Psoas muscle (tissue), 7 donors: ENCODE measurements at regions not wholly inside any gene's neighbourhood (a gene's known extent, or its start where the extent isn't known, plus 50 kb on each side); places are given as distances from the start of the nearest gene placed in this dataset.

ENCODE experiments used
- ATAC-seq, 4 donors: fragments of 200-7000 bp; cut with Tn5 transposase; one replicate each; pipeline ENCODE4 v1.9.1; 2020; ENCODE audit warnings: moderate library complexity in 3 of 4, mild to moderate bottlenecking in 2 of 4
- DNase-seq, 2 donors: peaks; one replicate each; pipeline ENCODE4 v3.0.0-alpha.2; 2020
- H3K27ac ChIP-seq: fragments of 200-600 bp; one replicate; pipeline ENCODE4 v1.8.0; 2022
- H3K27me3 ChIP-seq, 3 donors: fragments of 200-600 bp in 1 of 3; one replicate each; pipeline versions ENCODE4 v1.6.1 to v1.8.0; 2013 to 2022; ENCODE audit warnings: low read length in 2 of 3, mild to moderate bottlenecking in 2 of 3, moderate library complexity in 1 of 3; ENCODE audit not compliant: insufficient read depth in 3 of 3
- H3K36me3 ChIP-seq, 2 donors: fragments of 200-600 bp in 1 of 2; one replicate each; pipeline versions ENCODE4 v1.6.1 to v1.8.0; 2013 to 2022; ENCODE audit warnings: low read depth in 1 of 2, mild to moderate bottlenecking in 1 of 2, moderate library complexity in 1 of 2; ENCODE audit not compliant: insufficient read depth in 1 of 2
- H3K4me1 ChIP-seq: fragments of 200-600 bp; one replicate; pipeline ENCODE4 v1.8.0; 2022
- H3K4me3 ChIP-seq: fragments of 200-600 bp; one replicate; pipeline ENCODE4 v1.8.0; 2022; ENCODE audit warnings: mild to moderate bottlenecking
- H3K9me3 ChIP-seq: fragments of 200-600 bp; one replicate; pipeline ENCODE4 v1.8.0; 2022
- CTCF ChIP-seq: fragments of 200-600 bp; IDR thresholded peaks from one replicate; pipeline ENCODE4 v1.8.0; 2022; ENCODE audit warnings: antibody characterized with exemption
- WGBS, 3 donors: extraction: QIAGEN DNeasy Blood & Tissue Kit; methylation state at CpG; one replicate each; pipeline versions ENCODE4 v1.1.6 to v1.1.7; 2013; 5-methylcytosine and 5-hydroxymethylcytosine counted together
- intact Hi-C, 2 donors: fragments of 100-400 bp; cut with DNase I; formaldehyde crosslinking; loops; one replicate each; pipeline versions ENCODE4 v1.11.0 to v1.14.2; 2022
- donor health status: healthy with polysubstance abuse.
- donor health status: DM: no; HTN: no; CAD: no; lungs with moderate emphysema.
- donor health status: Bipolar disorder and iron deficiency.
- donor health status: healthy.
- donor health status: DM: yes; HTN: yes; CAD: no.
- donor health status: DM: no; HTN: no; CAD: no.
- donor health status: DM: yes; HTN: yes; CAD: no.

DNA sequence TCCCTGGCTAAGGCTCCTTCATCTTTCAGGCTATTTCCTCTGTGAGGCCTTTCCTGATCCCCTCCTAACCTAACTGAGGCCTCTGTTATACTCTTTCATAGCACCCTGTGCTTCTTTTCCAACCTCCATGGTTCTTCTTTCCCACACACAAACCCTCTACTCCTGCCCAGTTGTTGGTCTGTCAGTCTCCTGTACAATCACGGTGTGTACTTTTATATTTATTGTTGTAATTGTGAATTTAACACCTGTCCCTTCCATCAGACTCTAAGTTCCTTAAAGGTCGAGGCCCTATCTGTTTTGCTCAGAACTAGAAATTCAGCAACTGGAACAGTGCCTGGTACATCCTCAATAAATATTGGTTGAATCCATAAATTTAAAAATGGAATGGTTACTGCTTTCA is 100.2 kb upstream of the KCNE2 start:
- DNase-seq (no peak), ATAC-seq (no peak)
- H3K9me3 ChIP-seq: no peaks in the 10 kb centered on the region
- no peak overlapping the region for H3K27ac ChIP-seq
- intact Hi-C loops: no loop called here
- 81 to 89% (median 83%) methylated on average over 2 of the region's 2 CpGs for WGBS, 3 donors
- H3K4me1 ChIP-seq: no peaks in the 10 kb centered on the region
- no peak for TF ChIP-seq CTCF
- no peaks in the 10 kb centered on the region for H3K36me3 ChIP-seq
- H3K4me3 ChIP-seq: no peak overlapping the region
- H3K27me3 ChIP-seq: no peaks in the 10 kb centered on the region

DNA sequence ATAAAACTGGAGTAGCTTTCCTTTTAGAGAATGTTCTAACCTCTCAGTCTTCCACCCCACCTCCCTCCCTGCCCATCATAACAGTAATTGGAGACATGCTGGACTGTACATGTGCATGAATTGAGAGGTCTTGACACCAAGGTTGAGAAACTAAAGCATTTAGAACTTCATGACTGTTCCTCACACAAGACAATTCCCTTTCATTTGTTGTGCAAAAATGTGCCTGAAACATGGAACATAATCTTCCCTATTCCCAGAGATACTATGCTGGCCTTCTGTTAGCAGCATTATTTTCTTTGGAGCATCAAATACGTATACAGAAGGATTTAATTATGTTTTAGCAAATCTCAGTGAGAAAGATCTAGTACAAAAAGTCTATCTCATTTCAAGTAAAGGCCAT is 97.5 kb upstream of the KCNE2 start:
- TF ChIP-seq CTCF: no peak
- Histone ChIP-seq H3K4me3 (no peak overlapping the region), H3K4me1 (no peaks in the 10 kb centered on the region), H3K27me3 (no peaks in the 10 kb centered on the region), H3K36me3 (no peaks in the 10 kb centered on the region), H3K27ac (no peak overlapping the region), H3K9me3 (no peaks in the 10 kb centered on the region)
- DNase-seq (no peak), ATAC-seq (no peak)
- 81 to 94% (median 93%) methylated on average over 1 of the region's 1 CpG for WGBS, 3 donors
- intact Hi-C loops: no loop called here

- H3K9me3 ChIP-seq: no peaks in the 10 kb centered on the region
- WGBS, 3 donors: 87 to 89% (median 89%) methylated on average over 8 of the region's 8 CpGs
- no peak overlapping the region for H3K4me3 ChIP-seq
Observed at GRCh38 chr21:34268493-34268892, 95.3 kb upstream of the KCNE2 start.

DNA sequence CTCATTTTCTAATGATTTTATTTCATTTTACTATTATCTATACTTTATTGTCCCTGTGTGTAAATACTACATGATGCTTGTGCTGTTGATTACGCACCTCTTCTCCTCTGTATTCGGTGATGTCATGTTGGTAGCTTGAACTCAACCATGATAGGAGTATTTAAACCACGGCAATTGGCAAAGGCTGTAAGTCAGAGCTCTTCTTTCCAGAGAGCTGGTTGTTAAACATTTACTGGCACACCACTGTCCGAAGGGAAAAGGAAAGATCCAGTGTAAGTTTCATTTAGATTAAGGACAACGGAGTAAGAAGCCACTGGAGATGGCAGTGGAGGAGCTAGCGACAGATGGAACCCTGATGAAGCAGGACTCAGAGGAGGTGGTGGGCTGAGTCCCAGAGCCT is 93.4 kb upstream of the KCNE2 start:
- no peaks in the 10 kb centered on the region for H3K4me1 ChIP-seq
- H3K27me3 ChIP-seq: no peaks in the 10 kb centered on the region
- H3K27ac ChIP-seq: no peak overlapping the region
- H3K36me3 ChIP-seq: no peaks in the 10 kb centered on the region
- TF ChIP-seq CTCF: no peak
- ATAC-seq (no peak), DNase-seq (no peak)
- intact Hi-C loops: no loop called here
- WGBS, 3 donors: 79 to 89% (median 85%) methylated on average over 6 of the region's 6 CpGs
- H3K4me3 ChIP-seq: no peak overlapping the region
- no peaks in the 10 kb centered on the region for H3K9me3 ChIP-seq

More at GRCh38 chr21:34268493-34268892, 95.3 kb upstream of the KCNE2 start:
- no peak for TF ChIP-seq CTCF
- ATAC-seq (no peak), DNase-seq (no peak)
- Histone ChIP-seq H3K4me1 (no peaks in the 10 kb centered on the region), H3K27me3 (no peaks in the 10 kb centered on the region), H3K27ac (no peak overlapping the region), H3K36me3 (no peaks in the 10 kb centered on the region)
- intact Hi-C loops: no loop called here

- no peak overlapping the region for H3K4me3 ChIP-seq
- no peak for TF ChIP-seq CTCF
- WGBS, 3 donors: 95 to 96% (median 95%) methylated on average over 2 of the region's 2 CpGs
- ATAC-seq: no peak
- H3K4me1 ChIP-seq: no peaks in the 10 kb centered on the region
- H3K27me3 ChIP-seq: no peaks in the 10 kb centered on the region
- no peak overlapping the region for H3K27ac ChIP-seq
- no peak for DNase-seq
- no peaks in the 10 kb centered on the region for H3K9me3 ChIP-seq
- intact Hi-C loops: no loop called here
- H3K36me3 ChIP-seq: no peaks in the 10 kb centered on the region
Observed at GRCh38 chr21:34271189-34271851, 92.5 kb upstream of the KCNE2 start.
